ENCODE measurements at regions not wholly inside any gene's neighbourhood (a gene's known extent, or its start where the extent isn't known, plus 50 kb on each side); places are given as distances from the start of the nearest gene placed in this dataset.
"Not testable (repeated sequence)": the region's sequence is repeated elsewhere in the genome, so short reads cannot be mapped to it uniquely, and the experiment has no call there.

GRCh38 chr5:82974346-82974745 is 102.8 kb downstream of the TMEM167A start:
- TF ChIP-seq CTCF, POLR2A (IDR thresholded peaks at IDR 0.05): not testable (repeated sequence)

Data from uterus (tissue), 2 donors.